HUES6 (cell line): ENCODE measurements at regions not wholly inside any gene's neighbourhood (a gene's known extent, or its start where the extent isn't known, plus 50 kb on each side); places are given as distances from the start of the nearest gene placed in this dataset.
"Not testable (repeated sequence)": the region's sequence is repeated elsewhere in the genome, so short reads cannot be mapped to it uniquely, and the experiment has no call there.

Experiments
- H3K27ac ChIP-seq: 2 replicates; pipeline ENCODE4 v1.7.0; 2013; ENCODE audit warnings: low read depth, mild to moderate bottlenecking, low read length, inconsistent platforms
- H3K27me3 ChIP-seq: 2 replicates; pipeline ENCODE4 v1.6.1; 2013; ENCODE audit warnings: low read length; ENCODE audit not compliant: control insufficient read depth, insufficient read depth
- H3K36me3 ChIP-seq: 2 replicates; pipeline ENCODE4 v1.6.1; 2013; ENCODE audit warnings: low read length; ENCODE audit not compliant: control insufficient read depth, insufficient read depth
- H3K4me1 ChIP-seq: 2 replicates; pipeline ENCODE4 v1.6.1; 2013; ENCODE audit warnings: low read length; ENCODE audit not compliant: control insufficient read depth, insufficient read depth
- H3K4me3 ChIP-seq: 2 replicates; pipeline ENCODE4 v1.5.1; 2013; ENCODE audit warnings: low read depth, low read length
- H3K9ac ChIP-seq: one replicate; pipeline ENCODE4 v1.6.1; 2013; ENCODE audit warnings: mild to moderate bottlenecking, low read length
- H3K9me3 ChIP-seq: 2 replicates; pipeline ENCODE4 v1.6.1; 2013; ENCODE audit warnings: low read depth, low read length; ENCODE audit not compliant: control insufficient read depth, insufficient read depth

DNA sequence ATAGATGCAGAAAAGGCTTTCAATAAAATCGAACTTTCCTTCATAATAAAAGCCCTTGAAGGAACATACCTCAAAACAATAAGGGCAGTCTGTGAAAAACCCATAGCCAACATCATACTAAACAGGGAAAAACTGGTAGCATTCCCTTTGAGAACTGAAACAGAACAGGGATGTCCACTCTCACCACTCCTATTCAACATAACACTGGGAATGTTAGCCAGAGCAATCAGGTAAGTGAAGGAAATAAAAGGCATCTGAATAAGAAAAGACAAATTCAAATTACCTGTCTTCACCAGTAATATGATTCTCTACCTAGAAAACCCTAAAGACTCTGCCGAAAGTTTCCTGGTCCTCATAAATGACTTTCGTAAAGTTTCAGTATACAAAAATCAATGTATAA is 861.0 kb upstream of the VRK2 start:
- peak overlapping the region; percentile 20; the same call in 1 of the 2 replicates for H3K4me3 ChIP-seq

DNA sequence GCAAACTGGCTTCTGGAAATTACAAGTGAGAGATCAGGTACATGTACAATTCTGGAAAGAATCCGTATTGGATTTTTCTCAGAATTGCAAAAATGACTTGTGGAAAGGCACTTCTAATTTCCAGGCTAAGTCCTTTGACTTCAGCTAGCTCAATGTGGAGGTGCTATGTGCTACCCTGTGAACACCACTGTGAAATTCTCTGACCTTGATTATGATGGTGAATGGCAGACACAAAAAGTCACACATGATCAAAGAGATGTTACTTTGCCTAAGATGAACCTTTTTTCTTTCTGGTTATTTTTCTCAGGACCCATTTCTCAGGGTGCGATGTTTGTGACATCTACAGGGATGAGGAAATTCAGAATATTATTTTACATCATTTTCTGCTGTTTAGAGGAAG is 856.6 kb upstream of the VRK2 start:
- H3K9me3 ChIP-seq = no peaks in the 10 kb centered on the region
- H3K27ac ChIP-seq = no peak overlapping the region
- no peak overlapping the region for H3K9ac ChIP-seq
- no peaks in the 10 kb centered on the region for H3K27me3 ChIP-seq
- peaks cover 6% of the 10 kb centered on the region for H3K4me1 ChIP-seq
- no peak overlapping the region for H3K4me3 ChIP-seq
- H3K36me3 ChIP-seq = no peaks in the 10 kb centered on the region

More for the DNA sequence above, 861.0 kb upstream of the VRK2 start:
- Histone ChIP-seq H3K4me1 (peaks cover 9% of the 10 kb centered on the region), H3K9ac (no peak overlapping the region), H3K27me3 (no peaks in the 10 kb centered on the region), H3K36me3 (no peaks in the 10 kb centered on the region), H3K27ac (no peak overlapping the region), H3K9me3 (no peaks in the 10 kb centered on the region)

DNA sequence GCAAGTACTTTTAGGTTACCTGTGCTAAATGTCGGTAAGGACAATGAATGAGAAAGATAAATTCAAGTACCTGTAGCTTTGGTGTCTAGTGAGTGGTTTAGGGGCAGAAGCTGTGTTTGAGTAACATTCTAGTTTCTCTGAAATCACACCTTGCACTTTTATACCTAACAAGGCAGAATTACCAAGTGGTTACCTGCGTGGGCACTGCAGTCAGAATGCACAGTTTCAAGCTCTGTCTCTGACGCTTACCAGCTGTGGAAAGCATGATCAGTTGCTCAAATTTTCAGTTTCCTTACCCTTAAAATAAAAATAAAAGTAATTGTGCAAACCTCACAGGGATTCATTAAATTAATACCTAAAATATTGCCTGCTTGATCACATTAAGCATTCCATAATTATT is 846.9 kb upstream of the VRK2 start:
- no peak overlapping the region for H3K9ac ChIP-seq
- no peaks in the 10 kb centered on the region for H3K36me3 ChIP-seq
- H3K27me3 ChIP-seq = no peaks in the 10 kb centered on the region
- no peaks in the 10 kb centered on the region for H3K9me3 ChIP-seq
- H3K4me3 ChIP-seq = no peak overlapping the region
- peaks cover 4% of the 10 kb centered on the region for H3K4me1 ChIP-seq
- H3K27ac ChIP-seq = no peak overlapping the region

DNA sequence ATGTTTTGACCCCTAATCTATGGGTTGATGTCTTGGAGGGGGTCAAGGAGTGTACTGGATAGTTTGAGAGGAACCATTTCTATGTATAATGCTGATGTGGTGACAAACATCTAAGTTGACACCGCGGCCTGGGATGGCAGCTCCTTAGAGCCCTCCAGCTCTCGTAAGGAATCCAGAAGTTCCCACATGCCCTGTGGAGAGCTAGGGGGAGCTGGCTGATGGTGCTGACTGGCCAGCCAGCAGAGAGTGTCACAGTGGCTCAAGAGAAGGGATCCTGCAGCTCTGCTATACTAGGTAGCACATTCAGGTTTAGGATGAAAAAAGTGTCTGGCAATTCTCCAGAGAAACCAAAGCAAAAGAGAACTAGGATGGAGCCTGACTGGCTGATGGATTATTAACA is 842.2 kb upstream of the VRK2 start:
- Histone ChIP-seq H3K4me3 (no peak overlapping the region), H3K4me1 (peaks cover 4% of the 10 kb centered on the region), H3K36me3 (no peaks in the 10 kb centered on the region), H3K27ac (no peak overlapping the region), H3K27me3 (no peaks in the 10 kb centered on the region), H3K9ac (no peak overlapping the region), H3K9me3 (no peaks in the 10 kb centered on the region)

DNA sequence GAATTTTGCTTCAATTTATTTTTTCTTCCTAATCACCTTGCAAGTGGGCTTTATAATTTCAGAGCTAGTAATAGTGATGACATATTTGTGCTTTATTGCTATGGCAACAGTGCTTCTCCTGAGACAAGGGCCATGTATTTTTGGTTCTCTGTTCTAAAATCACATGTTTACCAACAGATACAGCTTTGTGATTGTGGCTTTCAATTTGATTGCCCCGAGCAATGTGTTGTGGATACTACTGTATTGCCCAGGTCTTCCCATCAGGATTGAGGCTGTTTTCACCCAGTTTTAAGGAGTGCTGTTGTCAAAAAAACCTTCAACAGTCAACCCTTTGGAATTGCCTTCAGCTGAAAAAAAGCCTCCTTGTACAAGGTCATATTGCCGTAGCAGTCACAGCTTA is 841.4 kb upstream of the VRK2 start:
- H3K4me3 ChIP-seq = no peak overlapping the region
- no peaks in the 10 kb centered on the region for H3K36me3 ChIP-seq
- H3K9ac ChIP-seq = no peak overlapping the region
- no peaks in the 10 kb centered on the region for H3K27me3 ChIP-seq
- H3K27ac ChIP-seq = no peak overlapping the region
- no peaks in the 10 kb centered on the region for H3K4me1 ChIP-seq
- no peaks in the 10 kb centered on the region for H3K9me3 ChIP-seq

DNA sequence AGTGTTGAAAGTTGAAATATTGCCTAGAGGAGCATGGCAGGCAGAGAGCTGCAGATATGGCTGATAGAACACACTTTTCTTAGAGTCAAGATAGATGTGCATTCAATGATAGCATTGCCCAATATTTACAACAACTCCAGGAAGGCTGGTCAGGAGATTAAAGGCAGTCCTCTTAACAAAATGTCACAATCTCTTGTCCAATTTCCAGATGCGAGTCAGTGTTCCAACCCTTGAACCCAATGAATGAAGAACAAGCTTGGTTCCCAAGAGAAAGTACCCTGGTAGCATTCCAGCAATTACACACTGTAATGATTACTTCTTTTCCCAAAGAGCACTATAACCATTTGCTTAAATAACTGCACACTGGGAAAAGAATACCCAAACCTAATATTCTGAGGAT is 839.4 kb upstream of the VRK2 start:
- Histone ChIP-seq H3K4me1 (no peaks in the 10 kb centered on the region), H3K36me3 (no peaks in the 10 kb centered on the region), H3K27me3 (no peaks in the 10 kb centered on the region), H3K9me3 (no peaks in the 10 kb centered on the region), H3K9ac (no peak overlapping the region), H3K4me3 (no peak overlapping the region), H3K27ac (no peak overlapping the region)

DNA sequence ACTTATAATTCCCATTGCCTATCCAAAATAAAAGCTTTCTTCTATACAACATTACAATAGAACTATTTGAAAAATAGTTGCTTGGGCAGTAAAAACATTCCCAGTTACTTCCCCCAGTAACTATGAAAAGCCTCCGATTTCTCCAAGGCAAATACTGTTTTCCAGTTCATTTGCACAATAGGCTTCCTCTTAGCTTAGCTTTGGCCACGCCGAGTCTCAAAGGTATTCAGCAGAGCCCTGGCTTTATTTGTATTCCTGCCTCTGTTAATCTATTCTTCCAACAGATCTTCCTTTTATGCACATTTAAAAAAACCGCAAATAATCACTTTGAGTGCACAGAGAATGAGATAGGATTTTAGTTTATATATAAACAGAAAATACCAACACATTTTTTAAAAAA is 836.8 kb upstream of the VRK2 start:
- Histone ChIP-seq H3K9me3 (no peaks in the 10 kb centered on the region), H3K36me3 (no peaks in the 10 kb centered on the region), H3K27me3 (no peaks in the 10 kb centered on the region)

DNA sequence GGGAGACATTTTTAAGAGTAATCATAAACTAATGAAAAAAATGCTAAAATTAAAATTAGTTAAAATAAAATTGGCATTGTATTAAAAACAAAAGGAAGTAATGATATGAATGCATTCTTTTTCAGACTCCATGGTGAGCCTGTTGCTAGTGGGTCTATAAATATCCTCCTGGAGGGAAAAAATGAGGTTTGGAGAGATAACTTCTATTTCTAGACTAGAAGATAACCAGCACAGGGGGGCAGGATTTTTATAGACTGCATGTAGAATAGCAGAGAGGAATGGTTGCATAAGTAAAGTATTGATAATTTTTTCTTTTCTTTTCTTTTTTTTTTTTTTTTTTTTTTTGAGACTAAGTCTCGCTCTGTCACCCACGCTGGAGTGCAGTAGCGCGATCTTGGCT is 835.8 kb upstream of the VRK2 start:
- no peak overlapping the region for H3K27ac ChIP-seq
- H3K4me3 ChIP-seq = no peak overlapping the region
- no peaks in the 10 kb centered on the region for H3K9me3 ChIP-seq
- no peaks in the 10 kb centered on the region for H3K27me3 ChIP-seq
- no peaks in the 10 kb centered on the region for H3K36me3 ChIP-seq
- no peak overlapping the region for H3K9ac ChIP-seq
- H3K4me1 ChIP-seq = no peaks in the 10 kb centered on the region

More for the DNA sequence above, 836.8 kb upstream of the VRK2 start:
- no peak overlapping the region for H3K9ac ChIP-seq
- H3K4me3 ChIP-seq = no peak overlapping the region
- no peak overlapping the region for H3K27ac ChIP-seq
- H3K4me1 ChIP-seq = no peaks in the 10 kb centered on the region

DNA sequence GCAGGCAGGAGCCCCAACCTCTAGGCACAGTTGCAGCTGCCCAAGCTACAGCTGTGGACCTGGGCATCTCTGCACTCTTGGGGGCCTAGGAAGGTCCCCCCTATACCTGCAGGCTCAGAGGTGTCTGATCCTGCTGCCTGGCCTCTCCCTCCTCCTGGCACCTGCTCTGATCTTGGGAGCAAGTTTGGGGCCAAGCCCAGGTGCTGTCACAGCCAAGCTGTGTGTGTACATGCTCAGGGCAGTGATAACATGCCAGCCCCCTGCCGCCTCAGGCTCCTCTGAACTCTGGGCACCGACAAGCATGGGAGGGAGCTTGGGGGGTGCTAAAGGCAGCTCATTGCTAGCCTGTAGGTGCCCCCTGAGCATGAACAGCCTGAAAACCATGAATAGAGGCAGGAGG is 829.6 kb upstream of the VRK2 start:
- Histone ChIP-seq H3K27ac (no peak overlapping the region), H3K4me1 (no peaks in the 10 kb centered on the region), H3K4me3 (no peak overlapping the region), H3K9ac (no peak overlapping the region), H3K9me3 (peaks cover 28% of the 10 kb centered on the region), H3K27me3 (no peaks in the 10 kb centered on the region), H3K36me3 (no peaks in the 10 kb centered on the region)

DNA sequence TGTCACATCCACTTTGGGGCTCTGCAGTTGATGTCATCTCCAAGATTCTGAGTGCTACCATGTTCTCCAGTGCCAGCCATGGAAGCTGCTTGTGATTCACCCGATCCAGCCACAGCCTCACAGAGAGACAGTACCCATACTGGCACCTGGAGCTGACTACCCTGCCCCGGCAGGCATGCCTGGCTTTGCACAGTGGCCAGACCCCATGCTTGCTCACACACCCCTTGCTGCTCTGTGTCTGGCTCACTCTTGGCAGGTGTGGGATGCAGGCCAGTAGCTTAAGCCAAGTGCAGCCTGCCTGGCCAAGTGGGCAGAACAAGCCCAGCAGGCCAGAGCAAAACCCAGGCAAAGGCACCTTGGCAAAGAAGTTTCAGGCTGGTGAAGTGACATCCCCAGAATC is 828.4 kb upstream of the VRK2 start:
- H3K4me3 ChIP-seq = no peak overlapping the region
- H3K27ac ChIP-seq = no peak overlapping the region
- no peaks in the 10 kb centered on the region for H3K36me3 ChIP-seq
- no peaks in the 10 kb centered on the region for H3K4me1 ChIP-seq
- no peaks in the 10 kb centered on the region for H3K27me3 ChIP-seq
- H3K9ac ChIP-seq = no peak overlapping the region
- peaks cover 28% of the 10 kb centered on the region for H3K9me3 ChIP-seq

DNA sequence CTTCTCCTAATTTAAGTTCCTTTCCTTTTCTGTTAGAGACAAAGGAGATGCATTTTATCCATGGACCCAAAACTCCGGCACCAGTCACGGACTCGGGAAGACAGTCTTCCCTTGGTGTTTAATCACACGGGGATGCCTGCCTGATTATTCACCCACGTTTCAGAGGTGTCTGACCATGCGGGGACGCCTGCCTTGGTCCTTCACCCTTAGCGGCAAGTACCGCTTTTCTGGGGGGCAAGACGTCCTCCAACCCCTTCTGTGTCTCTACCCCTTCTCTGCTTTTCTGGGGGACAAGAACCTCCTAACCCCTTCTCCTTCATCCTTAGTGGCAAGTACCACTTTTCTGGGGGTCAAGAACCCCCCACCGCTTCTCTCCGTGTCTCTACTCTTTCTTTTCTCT is 816.9 kb upstream of the VRK2 start:
- not testable (repeated sequence) for H3K9ac ChIP-seq, H3K4me1 ChIP-seq, H3K36me3 ChIP-seq, H3K27ac ChIP-seq, H3K4me3 ChIP-seq, H3K27me3 ChIP-seq, H3K9me3 ChIP-seq

DNA sequence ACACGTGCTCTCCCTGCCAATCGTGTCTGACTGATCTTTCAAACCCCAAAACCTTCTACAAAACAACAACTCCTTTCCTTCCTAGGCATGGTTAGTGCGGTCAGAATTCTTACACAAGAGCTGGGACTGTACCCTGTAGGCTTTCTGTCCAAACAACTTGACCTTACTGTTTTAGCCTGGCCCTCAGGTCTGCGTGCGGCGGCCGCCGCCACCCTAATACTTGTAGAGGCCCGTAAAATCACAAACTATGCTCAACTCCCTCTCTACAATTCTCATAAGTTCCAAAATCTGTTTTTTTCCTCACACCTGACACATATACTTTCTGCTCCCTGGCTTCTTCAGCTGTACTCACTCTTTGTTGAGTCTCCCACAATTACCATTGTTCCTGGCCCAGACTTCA is 814.3 kb upstream of the VRK2 start:
- not testable (repeated sequence) for H3K4me3 ChIP-seq, H3K4me1 ChIP-seq, H3K27me3 ChIP-seq, H3K9me3 ChIP-seq, H3K36me3 ChIP-seq, H3K9ac ChIP-seq, H3K27ac ChIP-seq
